PFSK-1 (cell line): ENCODE measurements at regions not wholly inside any gene's neighbourhood (a gene's known extent, or its start where the extent isn't known, plus 50 kb on each side); places are given as distances from the start of the nearest gene placed in this dataset.

ENCODE experiments used
- FOXP2 ChIP-seq: optimal IDR thresholded peaks from 2 replicates; pipeline ENCODE3; 2011; ENCODE audit warnings: borderline replicate concordance, control low read depth, inconsistent platforms; ENCODE audit not compliant: insufficient read depth; ENCODE audit errors: extremely low read length, extremely low read depth
- POLR2AphosphoS5 ChIP-seq: IDR thresholded peaks from 2 replicates; pipeline ENCODE4 v1.6.1; 2012; ENCODE audit warnings: low read depth, mild to moderate bottlenecking, control low read depth, low read length, moderate library complexity
- SIN3A ChIP-seq: IDR thresholded peaks from 2 replicates; pipeline ENCODE4 v1.6.1; 2012; ENCODE audit warnings: mild to moderate bottlenecking, low read length, moderate library complexity, borderline replicate concordance; ENCODE audit not compliant: insufficient read depth
- TAF1 ChIP-seq: IDR thresholded peaks from 2 replicates; pipeline ENCODE4 v1.6.1; 2012; ENCODE audit warnings: low read length, control low read depth, borderline replicate concordance; ENCODE audit not compliant: insufficient read depth
- TF ChIP-seq, protein P1 (sequence below), 2 experiments: IDR thresholded peaks; 2 replicates each; pipeline versions ENCODE4 v1.6.1 to v1.8.0; 2011 to 2012; ENCODE audit warnings: low read depth in 2 of 2, low read length in 2 of 2, control low read depth in 1 of 2, inconsistent platforms in 1 of 2, mild to moderate bottlenecking in 1 of 2, moderate library complexity in 1 of 2; ENCODE audit not compliant: insufficient read depth in 1 of 2

DNA sequence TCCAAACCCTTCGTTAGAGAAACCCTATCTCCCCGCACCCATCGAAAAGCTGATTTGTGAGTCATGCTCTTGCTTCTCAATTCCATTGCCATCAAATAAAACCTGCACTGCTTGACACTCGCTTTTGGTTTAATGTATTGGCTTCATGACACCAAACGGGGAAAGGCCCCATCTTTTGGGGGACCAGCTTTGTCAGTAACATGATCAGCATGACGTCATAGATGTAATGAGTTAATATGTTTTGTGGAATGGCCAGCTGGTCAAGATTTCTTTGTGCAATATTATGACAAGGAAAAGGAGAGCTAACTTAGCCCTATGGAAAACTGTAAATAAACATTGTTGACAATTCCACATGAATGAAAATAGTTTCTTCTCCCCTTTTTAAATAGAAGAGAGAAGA, 1260.5 kb upstream of the CELF2 start:
- TF ChIP-seq SIN3A (no peak), FOXP2 (no peak), POLR2AphosphoS5 (no peak), TAF1 (no peak)
- TF ChIP-seq, protein P1, sequence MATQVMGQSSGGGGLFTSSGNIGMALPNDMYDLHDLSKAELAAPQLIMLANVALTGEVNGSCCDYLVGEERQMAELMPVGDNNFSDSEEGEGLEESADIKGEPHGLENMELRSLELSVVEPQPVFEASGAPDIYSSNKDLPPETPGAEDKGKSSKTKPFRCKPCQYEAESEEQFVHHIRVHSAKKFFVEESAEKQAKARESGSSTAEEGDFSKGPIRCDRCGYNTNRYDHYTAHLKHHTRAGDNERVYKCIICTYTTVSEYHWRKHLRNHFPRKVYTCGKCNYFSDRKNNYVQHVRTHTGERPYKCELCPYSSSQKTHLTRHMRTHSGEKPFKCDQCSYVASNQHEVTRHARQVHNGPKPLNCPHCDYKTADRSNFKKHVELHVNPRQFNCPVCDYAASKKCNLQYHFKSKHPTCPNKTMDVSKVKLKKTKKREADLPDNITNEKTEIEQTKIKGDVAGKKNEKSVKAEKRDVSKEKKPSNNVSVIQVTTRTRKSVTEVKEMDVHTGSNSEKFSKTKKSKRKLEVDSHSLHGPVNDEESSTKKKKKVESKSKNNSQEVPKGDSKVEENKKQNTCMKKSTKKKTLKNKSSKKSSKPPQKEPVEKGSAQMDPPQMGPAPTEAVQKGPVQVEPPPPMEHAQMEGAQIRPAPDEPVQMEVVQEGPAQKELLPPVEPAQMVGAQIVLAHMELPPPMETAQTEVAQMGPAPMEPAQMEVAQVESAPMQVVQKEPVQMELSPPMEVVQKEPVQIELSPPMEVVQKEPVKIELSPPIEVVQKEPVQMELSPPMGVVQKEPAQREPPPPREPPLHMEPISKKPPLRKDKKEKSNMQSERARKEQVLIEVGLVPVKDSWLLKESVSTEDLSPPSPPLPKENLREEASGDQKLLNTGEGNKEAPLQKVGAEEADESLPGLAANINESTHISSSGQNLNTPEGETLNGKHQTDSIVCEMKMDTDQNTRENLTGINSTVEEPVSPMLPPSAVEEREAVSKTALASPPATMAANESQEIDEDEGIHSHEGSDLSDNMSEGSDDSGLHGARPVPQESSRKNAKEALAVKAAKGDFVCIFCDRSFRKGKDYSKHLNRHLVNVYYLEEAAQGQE (IDR thresholded peaks at IDR 0.05; ENCODE audit: insufficient read depth in 1 of 2, low read depth in 2 of 2, low read length in 2 of 2), result no peak

GRCh38 chr10:9759596-9759995, 1258.1 kb upstream of the CELF2 start:
- no peak for TF ChIP-seq POLR2AphosphoS5
- TF ChIP-seq TAF1, result no peak
- TF ChIP-seq FOXP2, result no peak
- TF ChIP-seq SIN3A, result no peak
- TF ChIP-seq, protein P1 (IDR thresholded peaks at IDR 0.05; ENCODE audit: insufficient read depth in 1 of 2, low read depth in 2 of 2, low read length in 2 of 2), result no peak

DNA sequence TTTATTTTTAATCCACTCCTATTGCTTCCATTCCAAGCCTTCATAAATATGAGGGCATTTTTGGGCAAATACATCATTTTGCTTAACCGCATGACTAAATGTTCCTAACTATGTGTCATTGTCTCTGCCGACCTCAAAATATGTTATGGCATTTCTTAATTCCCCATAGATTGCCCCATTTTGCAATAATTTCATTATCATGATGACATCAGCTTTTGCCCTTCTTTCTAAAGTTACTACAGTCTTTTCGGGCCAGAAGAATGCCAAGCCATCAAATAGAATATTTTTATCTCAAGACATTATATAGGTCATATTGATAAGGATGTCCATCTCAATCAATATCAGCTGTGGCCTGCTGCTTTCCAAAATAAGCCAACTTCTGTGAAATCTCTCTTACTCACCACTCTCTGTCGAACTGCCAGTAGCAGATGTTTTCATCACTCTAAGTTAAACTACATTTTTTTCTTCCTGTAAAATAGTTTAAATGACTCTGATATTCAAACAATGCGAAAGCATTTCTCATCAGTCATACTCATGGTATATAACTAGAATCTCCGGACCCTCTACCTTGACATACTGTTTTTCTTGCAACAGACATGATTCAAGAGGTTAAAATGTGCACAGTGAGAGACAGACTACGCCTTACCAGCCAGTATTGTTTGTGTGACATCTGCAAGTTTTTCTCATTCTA, 1254.6 kb upstream of the CELF2 start:
- TF ChIP-seq FOXP2, result no peak
- TF ChIP-seq SIN3A, result no peak
- TF ChIP-seq, protein P1 (IDR thresholded peaks at IDR 0.05; ENCODE audit: insufficient read depth in 1 of 2, low read depth in 2 of 2, low read length in 2 of 2), result no peak
- no peak for TF ChIP-seq TAF1

DNA sequence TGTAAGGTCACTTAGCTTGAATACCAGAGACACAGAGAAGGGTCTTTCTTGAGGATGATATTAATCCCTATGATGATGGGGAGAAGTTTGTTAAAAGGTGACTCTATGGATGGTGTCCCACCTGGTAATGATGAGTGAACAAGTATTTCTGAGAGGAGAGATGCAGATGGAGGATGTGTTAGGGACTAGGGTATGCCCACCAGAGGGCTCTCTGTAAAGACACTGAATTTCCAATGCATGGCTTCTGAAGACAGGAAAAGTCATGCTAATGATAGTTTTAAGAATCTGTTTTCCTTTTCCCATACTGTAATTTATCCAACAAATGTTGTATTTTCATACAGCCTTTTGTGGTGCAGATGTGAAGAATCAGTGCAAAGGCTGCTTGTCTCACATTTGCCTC, 1250.9 kb upstream of the CELF2 start:
- no peak for TF ChIP-seq POLR2AphosphoS5
- TF ChIP-seq, protein P1 (IDR thresholded peaks at IDR 0.05; ENCODE audit: insufficient read depth in 1 of 2, low read depth in 2 of 2, low read length in 2 of 2), result no peak

GRCh38 chr10:9781666-9782065, 1236.0 kb upstream of the CELF2 start:
- TF ChIP-seq FOXP2, result no peak
- TF ChIP-seq SIN3A, result no peak
- no peak for TF ChIP-seq POLR2AphosphoS5
- TF ChIP-seq TAF1, result no peak
- TF ChIP-seq, protein P1 (IDR thresholded peaks at IDR 0.05; ENCODE audit: insufficient read depth in 1 of 2, low read depth in 2 of 2, low read length in 2 of 2), result no peak
